Lung (tissue), 11 donors: ENCODE measurements at regions not wholly inside any gene's neighbourhood (a gene's known extent, or its start where the extent isn't known, plus 50 kb on each side); places are given as distances from the start of the nearest gene placed in this dataset.
"Not testable (repeated sequence)": the region's sequence is repeated elsewhere in the genome, so short reads cannot be mapped to it uniquely, and the experiment has no call there.

Source experiments
- ATAC-seq: fragments of 200-7000 bp; cut with Tn5 transposase; one replicate; pipeline ENCODE4 v1.9.1; 2020; ENCODE audit warnings: moderate number of reproducible peaks; ENCODE audit not compliant: insufficient read depth, low FRiP score
- DNase-seq, 3 donors: peaks; one replicate each; pipeline ENCODE4 v3.0.0-alpha.2; 2013 to 2017
- H3K27ac ChIP-seq, 2 donors: one replicate each; pipeline ENCODE4 v1.5.1; 2013; ENCODE audit warnings: mild to moderate bottlenecking in 2 of 2, moderate library complexity in 2 of 2, control low read depth in 1 of 2, inconsistent platforms in 1 of 2, low read depth in 1 of 2, low read length in 1 of 2
- H3K27me3 ChIP-seq, 3 donors: one replicate each; pipeline ENCODE4 v1.5.1; 2013; ENCODE audit warnings: low read length in 2 of 3; ENCODE audit not compliant: control insufficient read depth in 3 of 3, insufficient read depth in 3 of 3
- H3K36me3 ChIP-seq, 4 donors: one replicate each; pipeline ENCODE4 v1.5.1; 2013; ENCODE audit warnings: low read length in 4 of 4, mild to moderate bottlenecking in 1 of 4, moderate library complexity in 1 of 4; ENCODE audit not compliant: control insufficient read depth in 4 of 4, insufficient read depth in 4 of 4
- H3K4me1 ChIP-seq, 5 donors: one replicate each; pipeline ENCODE4 v1.5.1; 2013; ENCODE audit warnings: low read length in 5 of 5, mild to moderate bottlenecking in 2 of 5, moderate library complexity in 1 of 5; ENCODE audit not compliant: control insufficient read depth in 5 of 5, insufficient read depth in 5 of 5
- H3K4me3 ChIP-seq: one replicate; pipeline ENCODE4 v1.5.1; 2013; ENCODE audit warnings: mild to moderate bottlenecking, control low read depth, moderate library complexity
- H3K9ac ChIP-seq, 2 donors: one replicate each; pipeline ENCODE4 v1.5.1; 2013; ENCODE audit warnings: low read length in 2 of 2, control low read depth in 1 of 2; ENCODE audit not compliant: insufficient read depth in 1 of 2
- H3K9me3 ChIP-seq, 4 donors: one replicate each; pipeline ENCODE4 v1.5.1; 2013; ENCODE audit warnings: low read length in 3 of 4, mild to moderate bottlenecking in 1 of 4, moderate library complexity in 1 of 4; ENCODE audit not compliant: control insufficient read depth in 4 of 4, insufficient read depth in 3 of 4
- WGBS, 2 donors: extraction: QIAGEN DNeasy Blood & Tissue Kit; methylation state at CpG; one replicate each; pipeline ENCODE4 v1.1.7; 2013; 5-methylcytosine and 5-hydroxymethylcytosine counted together
- TF ChIP-seq, protein P1 (sequence below): IDR thresholded peaks from 2 replicates; pipeline ENCODE4 v1.5.1; 2012; ENCODE audit warnings: mild to moderate bottlenecking; ENCODE audit errors: control extremely low read depth, extremely low read depth
- donor health status: control.
- donor health status: control.
- donor health status: Bipolar disorder and iron deficiency.
- donor health status: healthy.
- donor health status: DM: yes; HTN: yes; CAD: no.

DNA sequence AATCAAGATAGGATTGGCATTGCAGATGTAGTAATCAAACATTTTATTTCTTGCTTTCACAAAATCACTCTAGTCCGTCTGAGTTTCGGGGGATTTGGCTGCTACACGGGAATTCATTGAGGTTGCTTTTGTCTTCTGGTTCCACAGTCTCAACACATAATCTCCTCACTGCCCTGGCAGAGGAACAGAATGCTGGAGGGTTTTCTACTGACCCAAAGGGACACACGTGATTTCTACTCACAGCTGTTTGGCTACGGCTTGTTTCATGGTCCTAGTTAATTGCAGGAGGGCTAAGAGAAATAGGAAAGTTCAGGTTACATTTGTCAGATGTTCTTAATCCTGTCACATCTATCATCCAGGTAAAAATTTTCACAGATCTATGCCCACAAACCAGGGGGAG is 1811.6 kb downstream of the ARAP2 start:
- no peak overlapping the region for H3K9ac ChIP-seq
- H3K4me3 ChIP-seq = no peak overlapping the region
- H3K27ac ChIP-seq = no peak overlapping the region
- no peaks in the 10 kb centered on the region for H3K27me3 ChIP-seq
- H3K9me3 ChIP-seq = no peaks in the 10 kb centered on the region
- WGBS, 2 donors = 80 to 83% methylated on average over 5 of the region's 5 CpGs
- no peaks in the 10 kb centered on the region for H3K4me1 ChIP-seq
- TF ChIP-seq, protein P1, sequence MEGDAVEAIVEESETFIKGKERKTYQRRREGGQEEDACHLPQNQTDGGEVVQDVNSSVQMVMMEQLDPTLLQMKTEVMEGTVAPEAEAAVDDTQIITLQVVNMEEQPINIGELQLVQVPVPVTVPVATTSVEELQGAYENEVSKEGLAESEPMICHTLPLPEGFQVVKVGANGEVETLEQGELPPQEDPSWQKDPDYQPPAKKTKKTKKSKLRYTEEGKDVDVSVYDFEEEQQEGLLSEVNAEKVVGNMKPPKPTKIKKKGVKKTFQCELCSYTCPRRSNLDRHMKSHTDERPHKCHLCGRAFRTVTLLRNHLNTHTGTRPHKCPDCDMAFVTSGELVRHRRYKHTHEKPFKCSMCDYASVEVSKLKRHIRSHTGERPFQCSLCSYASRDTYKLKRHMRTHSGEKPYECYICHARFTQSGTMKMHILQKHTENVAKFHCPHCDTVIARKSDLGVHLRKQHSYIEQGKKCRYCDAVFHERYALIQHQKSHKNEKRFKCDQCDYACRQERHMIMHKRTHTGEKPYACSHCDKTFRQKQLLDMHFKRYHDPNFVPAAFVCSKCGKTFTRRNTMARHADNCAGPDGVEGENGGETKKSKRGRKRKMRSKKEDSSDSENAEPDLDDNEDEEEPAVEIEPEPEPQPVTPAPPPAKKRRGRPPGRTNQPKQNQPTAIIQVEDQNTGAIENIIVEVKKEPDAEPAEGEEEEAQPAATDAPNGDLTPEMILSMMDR = no peak
- ATAC-seq (no peak), DNase-seq (no peak)
- no peaks in the 10 kb centered on the region for H3K36me3 ChIP-seq

DNA sequence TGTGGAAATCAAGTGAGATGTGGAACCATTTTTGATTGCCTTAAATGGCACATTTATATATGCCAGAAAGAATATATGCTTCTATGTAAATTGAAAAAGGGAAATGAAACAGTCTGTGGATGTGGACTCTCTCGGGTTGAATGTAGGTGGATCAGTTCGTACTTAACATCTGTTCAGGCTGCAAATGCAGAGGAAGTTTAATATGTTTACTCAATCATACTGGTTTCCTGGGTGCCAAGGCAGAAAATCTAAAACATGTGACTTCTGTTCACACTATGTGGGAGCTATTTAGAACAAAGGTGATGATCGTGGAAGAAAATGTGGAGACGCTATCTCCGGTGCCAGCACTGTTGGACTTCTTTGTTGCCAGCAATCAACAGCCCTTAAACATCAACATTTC is 1809.9 kb downstream of the ARAP2 start:
- H3K9me3 ChIP-seq, H3K9ac ChIP-seq, H3K36me3 ChIP-seq, DNase-seq, H3K27me3 ChIP-seq, ATAC-seq, H3K27ac ChIP-seq, H3K4me1 ChIP-seq, H3K4me3 ChIP-seq: not testable (repeated sequence)
- 73 to 86% methylated on average over 5 of the region's 5 CpGs for whole genome bisulfite sequencing, 2 donors

DNA sequence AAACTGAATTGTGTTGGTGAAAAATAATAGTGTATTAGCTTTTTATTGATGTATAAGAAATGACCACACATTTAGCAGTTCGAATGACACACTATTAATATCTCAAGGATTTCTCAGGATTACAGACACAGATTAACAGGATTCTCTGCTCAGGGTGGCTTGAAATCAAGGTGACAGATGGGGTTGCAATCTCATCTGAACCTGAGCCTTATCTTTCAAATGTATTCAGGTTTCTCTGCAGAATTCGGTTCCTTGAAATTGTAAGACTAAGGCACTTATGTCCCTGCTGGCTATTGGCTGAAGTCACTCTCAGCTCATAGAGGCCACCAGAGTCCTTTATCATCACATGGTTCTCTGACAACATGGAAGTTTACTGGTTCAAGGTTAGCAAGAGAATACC is 1780.1 kb downstream of the ARAP2 start:
- no peak overlapping the region for H3K4me3 ChIP-seq
- H3K27me3 ChIP-seq = no peaks in the 10 kb centered on the region
- TF ChIP-seq, protein P1 = no peak
- WGBS, 2 donors = 71 to 76% methylated on average over 2 of the region's 2 CpGs
- no peak overlapping the region for H3K9ac ChIP-seq
- peaks cover 0 to 7% (median 0%) of the 10 kb centered on the region in 5 donors for H3K4me1 ChIP-seq
- peaks cover 0 to 8% (median 1%) of the 10 kb centered on the region in 4 donors for H3K9me3 ChIP-seq
- ATAC-seq = no peak
- DNase-seq = no peak
- no peak overlapping the region for H3K27ac ChIP-seq
- no peaks in the 10 kb centered on the region for H3K36me3 ChIP-seq

DNA sequence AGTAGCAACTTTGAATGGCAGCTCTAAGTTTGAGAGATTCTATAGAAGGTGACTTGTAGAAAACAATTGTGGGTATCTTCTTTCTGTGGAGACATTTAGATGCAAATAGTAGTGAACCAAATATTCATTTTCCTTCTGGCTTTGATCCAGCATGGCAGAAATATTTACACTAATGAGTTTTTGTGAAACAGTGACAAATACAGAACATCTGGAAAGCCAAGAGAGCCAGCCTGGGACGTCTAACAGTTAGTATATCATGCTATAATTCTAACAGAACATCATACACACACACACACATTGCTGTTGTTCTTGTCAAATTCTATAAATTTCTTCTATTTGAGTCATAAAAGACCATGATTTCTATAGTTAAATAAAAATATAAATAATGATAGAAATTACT is 1777.9 kb downstream of the ARAP2 start:
- H3K4me3 ChIP-seq = no peak overlapping the region
- no peak overlapping the region for H3K27ac ChIP-seq
- H3K36me3 ChIP-seq = no peaks in the 10 kb centered on the region
- TF ChIP-seq, protein P1 = no peak
- peaks cover 0 to 9% (median 0%) of the 10 kb centered on the region in 5 donors for H3K4me1 ChIP-seq
- ATAC-seq (no peak), DNase-seq (peak; percentile 64 to 93 (median 90))
- WGBS, 2 donors = 15 to 44% methylated on average over 1 of the region's 1 CpG
- no peaks in the 10 kb centered on the region for H3K27me3 ChIP-seq
- H3K9me3 ChIP-seq = peaks cover 0 to 8% (median 3%) of the 10 kb centered on the region in 4 donors
- no peak overlapping the region for H3K9ac ChIP-seq
